ENCODE measurements at regions not wholly inside any gene's neighbourhood (a gene's known extent, or its start where the extent isn't known, plus 50 kb on each side); places are given as distances from the start of the nearest gene placed in this dataset.

GRCh38 chr17:77476006-77476405, 335.2 kb downstream of the SEC14L1 start:
- TF ChIP-seq POLR2A (conservative IDR thresholded peaks at IDR 0.05) (no peak), BHLHE40 (IDR thresholded peaks at IDR 0.05; ENCODE audit: low read length) (no peak), POLR2AphosphoS5 (IDR thresholded peaks at IDR 0.05; ENCODE audit: control insufficient read depth, insufficient read depth, low read depth, low read length) (no peak), GABPB1 (CRISPR knock-in tag; IDR thresholded peaks at IDR 0.05) (no peak), PKNOX1 (IDR thresholded peaks at IDR 0.05) (no peak), PTTG1 (tag; IDR thresholded peaks at IDR 0.05; ENCODE audit: low read depth) (no peak), GABPA (tag; conservative IDR thresholded peaks at IDR 0.05; ENCODE audit: low read depth) (no peak), SIN3A (IDR thresholded peaks at IDR 0.05; ENCODE audit: borderline replicate concordance in 2 of 2, control insufficient read depth in 1 of 2, low read depth in 2 of 2, low read length in 2 of 2) (no peak)
- TF ChIP-seq, protein P1, sequence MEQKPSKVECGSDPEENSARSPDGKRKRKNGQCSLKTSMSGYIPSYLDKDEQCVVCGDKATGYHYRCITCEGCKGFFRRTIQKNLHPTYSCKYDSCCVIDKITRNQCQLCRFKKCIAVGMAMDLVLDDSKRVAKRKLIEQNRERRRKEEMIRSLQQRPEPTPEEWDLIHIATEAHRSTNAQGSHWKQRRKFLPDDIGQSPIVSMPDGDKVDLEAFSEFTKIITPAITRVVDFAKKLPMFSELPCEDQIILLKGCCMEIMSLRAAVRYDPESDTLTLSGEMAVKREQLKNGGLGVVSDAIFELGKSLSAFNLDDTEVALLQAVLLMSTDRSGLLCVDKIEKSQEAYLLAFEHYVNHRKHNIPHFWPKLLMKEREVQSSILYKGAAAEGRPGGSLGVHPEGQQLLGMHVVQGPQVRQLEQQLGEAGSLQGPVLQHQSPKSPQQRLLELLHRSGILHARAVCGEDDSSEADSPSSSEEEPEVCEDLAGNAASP (IDR thresholded peaks at IDR 0.05), result no peak
- TF ChIP-seq, protein P2, sequence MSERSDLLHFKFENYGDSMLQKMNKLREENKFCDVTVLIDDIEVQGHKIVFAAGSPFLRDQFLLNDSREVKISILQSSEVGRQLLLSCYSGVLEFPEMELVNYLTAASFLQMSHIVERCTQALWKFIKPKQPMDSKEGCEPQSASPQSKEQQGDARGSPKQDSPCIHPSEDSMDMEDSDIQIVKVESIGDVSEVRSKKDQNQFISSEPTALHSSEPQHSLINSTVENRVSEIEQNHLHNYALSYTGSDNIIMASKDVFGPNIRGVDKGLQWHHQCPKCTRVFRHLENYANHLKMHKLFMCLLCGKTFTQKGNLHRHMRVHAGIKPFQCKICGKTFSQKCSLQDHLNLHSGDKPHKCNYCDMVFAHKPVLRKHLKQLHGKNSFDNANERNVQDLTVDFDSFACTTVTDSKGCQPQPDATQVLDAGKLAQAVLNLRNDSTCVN (CRISPR knock-in tag; IDR thresholded peaks at IDR 0.05), result no peak
